GM06990 (cell line): ENCODE measurements at regions not wholly inside any gene's neighbourhood (a gene's known extent, or its start where the extent isn't known, plus 50 kb on each side); places are given as distances from the start of the nearest gene placed in this dataset.

Experiments used
- DNase-seq: peaks from one replicate; pipeline ENCODE4 v3.0.0-alpha.2; 2011; ENCODE audit not compliant: insufficient read length; ENCODE audit errors: extremely low read depth
- H3K27me3 ChIP-seq: replicated peaks from 2 replicates; pipeline ENCODE4 v1.6.0; 2011; ENCODE audit warnings: low read length; ENCODE audit not compliant: control insufficient read depth, insufficient read depth
- H3K36me3 ChIP-seq: 2 replicates; pipeline ENCODE4 v1.5.1; 2011; ENCODE audit warnings: low read length; ENCODE audit not compliant: control insufficient read depth, insufficient read depth
- H3K4me3 ChIP-seq: replicated peaks from 2 replicates; pipeline ENCODE4 v1.5.1; 2011; ENCODE audit warnings: low read depth, mild to moderate bottlenecking, control low read depth, low read length
- CTCF ChIP-seq: IDR thresholded peaks from 2 replicates; pipeline ENCODE4 v1.5.1; 2011; ENCODE audit warnings: low read length, control low read depth, mild to moderate bottlenecking, inconsistent platforms; ENCODE audit not compliant: insufficient read depth, poor library complexity, severe bottlenecking

DNA sequence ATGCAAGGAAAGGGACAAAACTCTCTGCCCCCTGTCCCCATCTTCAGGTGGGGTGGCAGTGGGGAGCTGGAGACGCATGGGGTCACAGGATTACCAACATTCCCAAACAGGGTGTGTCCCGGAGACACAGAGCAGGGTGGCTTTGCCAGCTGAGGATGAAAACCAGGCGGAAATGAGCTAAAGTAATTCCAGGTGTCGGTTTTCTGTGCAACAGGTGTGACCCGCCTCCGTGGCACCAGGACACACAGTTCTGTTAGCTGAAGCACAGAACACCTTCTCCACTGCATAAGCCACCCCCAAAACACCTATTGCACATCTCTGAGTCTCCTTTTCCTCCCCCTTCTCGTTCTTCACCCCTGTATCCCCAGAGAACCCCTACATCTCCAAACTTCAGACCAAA lies 122.7 kb upstream of the GLI2 start:
- no peak overlapping the region for H3K4me3 ChIP-seq
- no peak for TF ChIP-seq CTCF
- no peak for DNase-seq
- no peaks in the 10 kb centered on the region for H3K36me3 ChIP-seq
- H3K27me3 ChIP-seq, result no peaks in the 10 kb centered on the region

DNA sequence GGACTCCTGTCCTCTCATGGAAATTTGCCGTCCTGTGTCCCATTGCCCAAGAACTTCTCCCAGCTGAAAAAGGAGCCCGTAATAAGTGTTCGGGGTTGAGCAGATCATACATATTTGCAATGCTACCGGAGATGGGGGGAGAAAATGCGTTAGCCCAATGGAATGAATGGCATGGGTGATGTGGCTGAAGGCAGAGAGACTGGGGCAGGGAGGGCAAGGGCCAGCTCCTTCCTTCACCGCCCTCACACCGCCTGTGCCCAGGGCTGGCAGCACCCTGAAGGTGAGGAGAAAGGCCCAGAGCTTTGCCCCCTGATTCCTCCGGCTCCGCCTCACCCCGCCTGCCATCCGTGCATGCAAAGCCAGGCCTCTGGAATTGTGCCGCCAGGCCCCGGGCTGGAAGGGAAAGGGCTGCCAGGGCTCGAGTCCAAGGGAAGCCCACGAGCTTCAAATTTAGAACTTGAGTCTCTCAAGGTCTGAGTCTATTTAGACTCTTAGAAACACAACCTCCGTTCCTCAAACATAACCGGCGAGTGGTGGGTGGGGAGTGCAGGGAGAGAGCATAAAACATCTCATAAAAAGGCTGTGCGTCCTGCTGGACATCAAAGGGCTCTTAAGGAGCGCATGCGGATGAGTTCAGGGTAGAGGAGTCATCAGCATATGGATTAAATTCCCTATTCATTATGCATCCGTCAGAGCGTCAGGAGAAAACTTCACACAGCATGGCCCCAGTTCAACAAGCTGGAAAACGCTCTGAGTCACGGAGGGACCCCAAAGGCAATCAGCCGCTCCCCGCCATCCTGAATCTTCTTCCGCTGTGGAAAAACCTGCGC lies 121.7 kb upstream of the GLI2 start:
- no peak for DNase-seq
- Histone ChIP-seq H3K36me3 (no peaks in the 10 kb centered on the region), H3K4me3 (no peak overlapping the region), H3K27me3 (no peaks in the 10 kb centered on the region)
- TF ChIP-seq CTCF, result no peak

GRCh38 chr2:120614901-120615300 lies 120.8 kb upstream of the GLI2 start:
- Histone ChIP-seq H3K27me3 (no peaks in the 10 kb centered on the region), H3K4me3 (no peak overlapping the region), H3K36me3 (no peaks in the 10 kb centered on the region)
- DNase-seq, result no peak
- no peak for TF ChIP-seq CTCF

GRCh38 chr2:120616261-120616660 lies 119.4 kb upstream of the GLI2 start:
- Histone ChIP-seq H3K36me3 (no peaks in the 10 kb centered on the region), H3K4me3 (no peak overlapping the region), H3K27me3 (no peaks in the 10 kb centered on the region)
- TF ChIP-seq CTCF, result no peak
- no peak for DNase-seq

DNA sequence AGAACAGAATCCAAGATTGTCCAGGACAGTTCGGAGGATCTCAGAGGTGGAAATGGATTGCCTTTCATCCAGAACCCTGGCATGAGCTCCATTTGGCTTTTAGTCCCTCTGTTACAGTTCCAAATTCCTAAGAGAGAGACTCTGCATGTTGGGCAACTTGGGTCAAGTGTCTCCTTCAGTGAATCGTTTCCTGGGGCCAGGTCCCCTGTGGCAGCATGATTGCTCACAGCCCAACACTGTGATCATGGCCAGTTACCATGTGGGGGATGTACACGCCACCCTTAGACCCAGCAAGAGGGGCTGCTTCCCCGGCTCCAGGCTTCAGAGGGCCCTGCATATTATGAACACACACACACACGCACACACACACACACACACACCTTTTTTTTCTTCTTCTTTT lies 118.6 kb upstream of the GLI2 start:
- no peaks in the 10 kb centered on the region for H3K27me3 ChIP-seq
- H3K4me3 ChIP-seq, result no peak overlapping the region
- no peak for DNase-seq

More for the DNA sequence above, 118.6 kb upstream of the GLI2 start:
- TF ChIP-seq CTCF, result no peak
- H3K36me3 ChIP-seq, result no peaks in the 10 kb centered on the region
